ENCODE measurements at regions not wholly inside any gene's neighbourhood (a gene's known extent, or its start where the extent isn't known, plus 50 kb on each side); places are given as distances from the start of the nearest gene placed in this dataset.

- no peaks in the 10 kb centered on the region for H3K27me3 Mint-ChIP-seq (ENCODE audit: insufficient read depth, low read depth, poor library complexity)
- H3K9me3 Mint-ChIP-seq, result no peaks in the 10 kb centered on the region
- Histone ChIP-seq H3K4me2 (no peak overlapping the region), H3K36me3 (ENCODE audit: insufficient read depth) (no peaks in the 10 kb centered on the region), H3K27ac (ENCODE audit: low read depth) (no peak overlapping the region), H3K9me2 (ENCODE audit: insufficient read depth) (0 out of 2 replicates have a peak, but pooled peaks cover 5% of the 10 kb centered on the region), H3K4me3 (no peak overlapping the region), H3K4me1 (ENCODE audit: insufficient read depth) (peaks cover 7% of the 10 kb centered on the region; the same call in 1 of the 2 replicates), H4K20me1 (replicated peaks; ENCODE audit: insufficient read depth) (no peaks in the 10 kb centered on the region), H2AFZ (no peak overlapping the region), H3F3A (replicated peaks; ENCODE audit: low read depth) (no peaks in the 10 kb centered on the region), H3K27me3 (ENCODE audit: insufficient read depth) (no peaks in the 10 kb centered on the region), H3K79me2 (replicated peaks; ENCODE audit: insufficient read depth) (no peaks in the 10 kb centered on the region)
- DNase-seq (ENCODE audit: low spot score) (no peak), ATAC-seq (no peak)
- no peak overlapping the region for H3K27ac Mint-ChIP-seq
- TF ChIP-seq EZH2phosphoT487 (IDR thresholded peaks at IDR 0.05; ENCODE audit: unreplicated experiment) (no peak), ZNF114 (CRISPR knock-in tag; IDR thresholded peaks at IDR 0.05) (no peak), ZNF331 (CRISPR knock-in tag; IDR thresholded peaks at IDR 0.05; ENCODE audit: low read depth) (no peak), CREB1 (CRISPR knock-in tag; IDR thresholded peaks at IDR 0.05; ENCODE audit: low read depth) (no peak), ETS1 (IDR thresholded peaks at IDR 0.05) (no peak), NANOG (IDR thresholded peaks at IDR 0.05; ENCODE audit: borderline replicate concordance) (no peak), POLR2AphosphoS5 (IDR thresholded peaks at IDR 0.05; ENCODE audit: low read depth) (no peak), CTCF (conservative IDR thresholded peaks at IDR 0.05; ENCODE audit: low read depth in 2 of 2) (no peak), EZH2 (IDR thresholded peaks at IDR 0.05; ENCODE audit: low read depth, unreplicated experiment) (no peak), STAT1 (IDR thresholded peaks at IDR 0.05; ENCODE audit: unreplicated experiment) (no peak), JUNB (IDR thresholded peaks at IDR 0.05; ENCODE audit: unreplicated experiment) (no peak)
- TF ChIP-seq, protein P1, sequence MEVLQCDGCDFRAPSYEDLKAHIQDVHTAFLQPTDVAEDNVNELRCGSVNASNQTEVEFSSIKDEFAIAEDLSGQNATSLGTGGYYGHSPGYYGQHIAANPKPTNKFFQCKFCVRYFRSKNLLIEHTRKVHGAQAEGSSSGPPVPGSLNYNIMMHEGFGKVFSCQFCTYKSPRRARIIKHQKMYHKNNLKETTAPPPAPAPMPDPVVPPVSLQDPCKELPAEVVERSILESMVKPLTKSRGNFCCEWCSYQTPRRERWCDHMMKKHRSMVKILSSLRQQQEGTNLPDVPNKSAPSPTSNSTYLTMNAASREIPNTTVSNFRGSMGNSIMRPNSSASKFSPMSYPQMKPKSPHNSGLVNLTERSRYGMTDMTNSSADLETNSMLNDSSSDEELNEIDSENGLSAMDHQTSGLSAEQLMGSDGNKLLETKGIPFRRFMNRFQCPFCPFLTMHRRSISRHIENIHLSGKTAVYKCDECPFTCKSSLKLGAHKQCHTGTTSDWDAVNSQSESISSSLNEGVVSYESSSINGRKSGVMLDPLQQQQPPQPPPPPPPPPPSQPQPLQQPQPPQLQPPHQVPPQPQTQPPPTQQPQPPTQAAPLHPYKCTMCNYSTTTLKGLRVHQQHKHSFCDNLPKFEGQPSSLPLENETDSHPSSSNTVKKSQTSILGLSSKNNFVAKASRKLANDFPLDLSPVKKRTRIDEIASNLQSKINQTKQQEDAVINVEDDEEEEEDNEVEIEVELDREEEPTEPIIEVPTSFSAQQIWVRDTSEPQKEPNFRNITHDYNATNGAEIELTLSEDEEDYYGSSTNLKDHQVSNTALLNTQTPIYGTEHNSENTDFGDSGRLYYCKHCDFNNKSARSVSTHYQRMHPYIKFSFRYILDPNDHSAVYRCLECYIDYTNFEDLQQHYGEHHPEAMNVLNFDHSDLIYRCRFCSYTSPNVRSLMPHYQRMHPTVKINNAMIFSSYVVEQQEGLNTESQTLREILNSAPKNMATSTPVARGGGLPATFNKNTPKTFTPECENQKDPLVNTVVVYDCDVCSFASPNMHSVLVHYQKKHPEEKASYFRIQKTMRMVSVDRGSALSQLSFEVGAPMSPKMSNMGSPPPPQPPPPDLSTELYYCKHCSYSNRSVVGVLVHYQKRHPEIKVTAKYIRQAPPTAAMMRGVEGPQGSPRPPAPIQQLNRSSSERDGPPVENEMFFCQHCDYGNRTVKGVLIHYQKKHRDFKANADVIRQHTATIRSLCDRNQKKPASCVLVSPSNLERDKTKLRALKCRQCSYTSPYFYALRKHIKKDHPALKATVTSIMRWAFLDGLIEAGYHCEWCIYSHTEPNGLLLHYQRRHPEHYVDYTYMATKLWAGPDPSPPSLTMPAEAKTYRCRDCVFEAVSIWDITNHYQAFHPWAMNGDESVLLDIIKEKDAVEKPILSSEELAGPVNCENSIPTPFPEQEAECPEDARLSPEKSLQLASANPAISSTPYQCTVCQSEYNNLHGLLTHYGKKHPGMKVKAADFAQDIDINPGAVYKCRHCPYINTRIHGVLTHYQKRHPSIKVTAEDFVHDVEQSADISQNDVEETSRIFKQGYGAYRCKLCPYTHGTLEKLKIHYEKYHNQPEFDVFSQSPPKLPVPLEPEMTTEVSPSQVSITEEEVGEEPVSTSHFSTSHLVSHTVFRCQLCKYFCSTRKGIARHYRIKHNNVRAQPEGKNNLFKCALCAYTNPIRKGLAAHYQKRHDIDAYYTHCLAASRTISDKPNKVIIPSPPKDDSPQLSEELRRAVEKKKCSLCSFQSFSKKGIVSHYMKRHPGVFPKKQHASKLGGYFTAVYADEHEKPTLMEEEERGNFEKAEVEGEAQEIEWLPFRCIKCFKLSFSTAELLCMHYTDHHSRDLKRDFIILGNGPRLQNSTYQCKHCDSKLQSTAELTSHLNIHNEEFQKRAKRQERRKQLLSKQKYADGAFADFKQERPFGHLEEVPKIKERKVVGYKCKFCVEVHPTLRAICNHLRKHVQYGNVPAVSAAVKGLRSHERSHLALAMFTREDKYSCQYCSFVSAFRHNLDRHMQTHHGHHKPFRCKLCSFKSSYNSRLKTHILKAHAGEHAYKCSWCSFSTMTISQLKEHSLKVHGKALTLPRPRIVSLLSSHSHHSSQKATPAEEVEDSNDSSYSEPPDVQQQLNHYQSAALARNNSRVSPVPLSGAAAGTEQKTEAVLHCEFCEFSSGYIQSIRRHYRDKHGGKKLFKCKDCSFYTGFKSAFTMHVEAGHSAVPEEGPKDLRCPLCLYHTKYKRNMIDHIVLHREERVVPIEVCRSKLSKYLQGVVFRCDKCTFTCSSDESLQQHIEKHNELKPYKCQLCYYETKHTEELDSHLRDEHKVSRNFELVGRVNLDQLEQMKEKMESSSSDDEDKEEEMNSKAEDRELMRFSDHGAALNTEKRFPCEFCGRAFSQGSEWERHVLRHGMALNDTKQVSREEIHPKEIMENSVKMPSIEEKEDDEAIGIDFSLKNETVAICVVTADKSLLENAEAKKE (CRISPR knock-in tag; IDR thresholded peaks at IDR 0.05), result no peak
- TF ChIP-seq, protein P2, sequence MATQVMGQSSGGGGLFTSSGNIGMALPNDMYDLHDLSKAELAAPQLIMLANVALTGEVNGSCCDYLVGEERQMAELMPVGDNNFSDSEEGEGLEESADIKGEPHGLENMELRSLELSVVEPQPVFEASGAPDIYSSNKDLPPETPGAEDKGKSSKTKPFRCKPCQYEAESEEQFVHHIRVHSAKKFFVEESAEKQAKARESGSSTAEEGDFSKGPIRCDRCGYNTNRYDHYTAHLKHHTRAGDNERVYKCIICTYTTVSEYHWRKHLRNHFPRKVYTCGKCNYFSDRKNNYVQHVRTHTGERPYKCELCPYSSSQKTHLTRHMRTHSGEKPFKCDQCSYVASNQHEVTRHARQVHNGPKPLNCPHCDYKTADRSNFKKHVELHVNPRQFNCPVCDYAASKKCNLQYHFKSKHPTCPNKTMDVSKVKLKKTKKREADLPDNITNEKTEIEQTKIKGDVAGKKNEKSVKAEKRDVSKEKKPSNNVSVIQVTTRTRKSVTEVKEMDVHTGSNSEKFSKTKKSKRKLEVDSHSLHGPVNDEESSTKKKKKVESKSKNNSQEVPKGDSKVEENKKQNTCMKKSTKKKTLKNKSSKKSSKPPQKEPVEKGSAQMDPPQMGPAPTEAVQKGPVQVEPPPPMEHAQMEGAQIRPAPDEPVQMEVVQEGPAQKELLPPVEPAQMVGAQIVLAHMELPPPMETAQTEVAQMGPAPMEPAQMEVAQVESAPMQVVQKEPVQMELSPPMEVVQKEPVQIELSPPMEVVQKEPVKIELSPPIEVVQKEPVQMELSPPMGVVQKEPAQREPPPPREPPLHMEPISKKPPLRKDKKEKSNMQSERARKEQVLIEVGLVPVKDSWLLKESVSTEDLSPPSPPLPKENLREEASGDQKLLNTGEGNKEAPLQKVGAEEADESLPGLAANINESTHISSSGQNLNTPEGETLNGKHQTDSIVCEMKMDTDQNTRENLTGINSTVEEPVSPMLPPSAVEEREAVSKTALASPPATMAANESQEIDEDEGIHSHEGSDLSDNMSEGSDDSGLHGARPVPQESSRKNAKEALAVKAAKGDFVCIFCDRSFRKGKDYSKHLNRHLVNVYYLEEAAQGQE (IDR thresholded peaks at IDR 0.05; ENCODE audit: unreplicated experiment), result no peak
- no peak overlapping the region for H3K4me3 Mint-ChIP-seq
- peaks cover 5% of the 10 kb centered on the region; the same call in 2 of the 3 replicates for H3K4me1 Mint-ChIP-seq
- no peaks in the 10 kb centered on the region for H3K36me3 Mint-ChIP-seq (ENCODE audit: low read depth)
Measured at GRCh38 chr18:73807551-73808192, 340.0 kb downstream of the FBXO15 start.

All from GM23338 (cell line).